GM12878 (cell line): ENCODE measurements at regions not wholly inside any gene's neighbourhood (a gene's known extent, or its start where the extent isn't known, plus 50 kb on each side); places are given as distances from the start of the nearest gene placed in this dataset.

Experiments used
- ATAC-seq: fragments of 200-7000 bp; cut with Tn5 transposase; 3 replicates; pipeline ENCODE4 v1.9.1; 2020; ENCODE audit warnings: mild to moderate bottlenecking, moderate library complexity
- BruUV-seq: library from RNA; stranded (reverse); fragments of 400-500 nt; replicated peaks from 2 replicates; lab custom pipeline; 2021; lab: Mats Ljungman, UMichigan
- CTCF ChIA-PET: fragments of 300-600 bp; sonication (Branson Sonifier 250); formaldehyde crosslinking; extraction: SDS; loops from one replicate; lab custom pipeline; 2021; ENCODE audit warnings: inconsistent platforms; lab: Yijun Ruan, JAX
- POLR2A ChIA-PET: fragments of 350-600 bp; formaldehyde crosslinking; extraction: SDS; loops from one replicate; lab custom pipeline; 2021; ENCODE audit warnings: inconsistent platforms; lab: Charles Lee
- RAD21 ChIA-PET: fragments of 300-600 bp; sonication (Branson Sonifier 250); formaldehyde crosslinking; loops from one replicate; lab custom pipeline; 2023; ENCODE audit warnings: antibody characterized with exemption; ENCODE audit not compliant: unreplicated experiment; lab: Charles Lee
- SMC1A ChIA-PET: fragments of 300-600 bp; sonication (Branson Sonifier 250); formaldehyde crosslinking; loops from one replicate; lab custom pipeline; 2023; ENCODE audit not compliant: unreplicated experiment, uncharacterized antibody; lab: Charles Lee
- DNase-seq: peaks from one replicate; pipeline ENCODE4 v3.0.0-alpha.2; 2011; ENCODE audit warnings: low read depth, low spot score
- FAIRE-seq: peaks from 3 replicates; lab custom pipeline; 2011; peaks lifted over from hg19 to GRCh38; lab: Jason Lieb, UNC
- H2AFZ ChIP-seq: 2 replicates; pipeline ENCODE4 v1.6.0; 2011; ENCODE audit warnings: low read depth, low read length, control low read depth; ENCODE audit not compliant: control insufficient read depth
- H3K27ac ChIP-seq: 2 replicates; pipeline ENCODE4 v1.5.1; 2011; ENCODE audit warnings: control low read depth; ENCODE audit not compliant: control insufficient read depth, insufficient read depth
- H3K27me3 ChIP-seq, 2 experiments: replicated peaks in 1 of 2; 2 replicates each; pipeline versions ENCODE4 v1.6.0 to v1.6.1; 2011; ENCODE audit warnings: low read length in 1 of 2; ENCODE audit not compliant: control insufficient read depth in 2 of 2, insufficient read depth in 2 of 2
- H3K36me3 ChIP-seq, 2 experiments: 2 replicates each; pipeline ENCODE4 v1.5.1; 2011; ENCODE audit warnings: low read length in 1 of 2; ENCODE audit not compliant: control insufficient read depth in 2 of 2, insufficient read depth in 2 of 2
- H3K4me1 ChIP-seq: 2 replicates; pipeline ENCODE4 v1.6.1; 2011; ENCODE audit warnings: mild to moderate bottlenecking, low read length, moderate library complexity, mixed read lengths; ENCODE audit not compliant: control insufficient read depth, insufficient read depth
- H3K4me2 ChIP-seq: 2 replicates; pipeline ENCODE4 v1.6.0; 2011; ENCODE audit warnings: control low read depth; ENCODE audit not compliant: control insufficient read depth, insufficient read depth
- H3K4me3 ChIP-seq: fragments of 200-600 bp; sonication (generic); 2 replicates; pipeline ENCODE4 v1.5.1; 2016
- H3K79me2 ChIP-seq: 2 replicates; pipeline ENCODE4 v1.6.0; 2011; ENCODE audit warnings: low read length; ENCODE audit not compliant: control insufficient read depth, insufficient read depth
- H3K9ac ChIP-seq: 2 replicates; pipeline ENCODE4 v1.8.0; 2011; ENCODE audit warnings: low read length, control low read depth, mixed read lengths; ENCODE audit not compliant: control insufficient read depth, insufficient read depth
- H3K9me3 ChIP-seq: replicated peaks from 3 replicates; pipeline ENCODE4 v1.5.1; 2011; ENCODE audit warnings: mild to moderate bottlenecking, low read length; ENCODE audit not compliant: control insufficient read depth, insufficient read depth
- H4K20me1 ChIP-seq: 2 replicates; pipeline ENCODE4 v1.6.0; 2011; ENCODE audit not compliant: control insufficient read depth, insufficient read depth
- CEBPB ChIP-seq, 2 experiments: fragments of 150-350 bp in 1 of 2; IDR thresholded peaks; 2 replicates each; pipeline ENCODE4 v1.6.1; 2012 to 2014; ENCODE audit warnings: low read depth in 2 of 2, low read length in 2 of 2, borderline replicate concordance in 1 of 2, inconsistent platforms in 1 of 2
- CHD2 ChIP-seq: IDR thresholded peaks from 2 replicates; pipeline ENCODE4 v1.6.1; 2011; ENCODE audit warnings: low read depth, low read length, improper control_type of control experiment, borderline replicate concordance
- ELK1 ChIP-seq: IDR thresholded peaks from 2 replicates; pipeline ENCODE4 v1.6.1; 2012; ENCODE audit warnings: low read depth, low read length, improper control_type of control experiment
- ESRRA ChIP-seq: IDR thresholded peaks from 2 replicates; pipeline ENCODE4 v1.6.1; 2012; ENCODE audit warnings: mild to moderate bottlenecking, low read length, improper control_type of control experiment
- IKZF2 ChIP-seq, 2 experiments: fragments of 450-650 bp; IDR thresholded peaks; 2 replicates each; pipeline ENCODE4 v1.6.1; 2017; ENCODE audit warnings: mild to moderate bottlenecking in 2 of 2, moderate library complexity in 2 of 2
- JUNB ChIP-seq: IDR thresholded peaks from 2 replicates; pipeline ENCODE4 v1.6.1; 2016; ENCODE audit warnings: antibody characterized with exemption, mild to moderate bottlenecking
- POLR2AphosphoS5 ChIP-seq: IDR thresholded peaks from 2 replicates; pipeline ENCODE4 v1.6.1; 2011; ENCODE audit warnings: mild to moderate bottlenecking, low read length, inconsistent platforms
- SREBF1 ChIP-seq: IDR thresholded peaks from 2 replicates; pipeline ENCODE4 v1.6.1; 2012; ENCODE audit warnings: mild to moderate bottlenecking, low read length
- WGBS: methylation state at CpG from one replicate; pipeline ENCODE4 v1.1.6; 2016; ENCODE audit warnings: low lambda C conversion rate; ENCODE audit not compliant: insufficient replicate concordance, insufficient coverage; ENCODE audit errors: missing lambda C conversion rate; 5-methylcytosine and 5-hydroxymethylcytosine counted together
- in situ Hi-C: fragments of 300-500 bp; cut with MboI; formaldehyde crosslinking; loops from 9 replicates; pipeline ENCODE4 v1.14.3; 2018; ENCODE audit warnings: mixed read lengths
- intact Hi-C: fragments of 100-400 bp; cut with micrococcal nuclease; formaldehyde crosslinking; loops from one replicate; pipeline ENCODE4 v1.14.2; 2022; ENCODE audit not compliant: unreplicated experiment

- TF ChIP-seq POLR2AphosphoS5 (no peak), ELK1 (no peak), CEBPB (IDR thresholded peaks at IDR 0.05; ENCODE audit: borderline replicate concordance in 1 of 2, low read depth in 2 of 2, low read length in 2 of 2) (no peak)
Observed at GRCh38 chr2:146806364-146807005, 1038.3 kb upstream of the ACVR2A start (continued).

- Histone ChIP-seq H4K20me1 (no peaks in the 10 kb centered on the region), H3K27ac (no peak overlapping the region), H3K27me3 (no peaks in the 10 kb centered on the region), H3K79me2 (no peaks in the 10 kb centered on the region), H3K4me2 (no peak overlapping the region), H3K36me3 (no peaks in the 10 kb centered on the region), H2AFZ (no peak overlapping the region), H3K9ac (no peak overlapping the region), H3K4me1 (no peaks in the 10 kb centered on the region), H3K4me3 (no peak overlapping the region), H3K9me3 (no peaks in the 10 kb centered on the region)
- ChIA-PET CTCF (no interaction called here), RAD21 (no interaction called here), POLR2A (interaction anchor here (0.6 kb wide), 1 partner anchor 50 kb away, joined by 3 read pairs; no protein-coding TSS in a partner anchor), SMC1A (interaction anchor here (0.7 to 1.7 kb wide), 3 partner anchors 19 to 70 kb away, joined by 3 to 4 read pairs (median 3); no protein-coding TSS in a partner anchor)
- ATAC-seq (no peak), FAIRE-seq (no peak), DNase-seq (no peak)
- 24% methylated on average over 4 of the region's 4 CpGs for WGBS
- BruUV-seq = no TSS peak
- in situ Hi-C loops = no loop called here
- TF ChIP-seq SREBF1 (no peak), CHD2 (no peak), JUNB (no peak), ESRRA (no peak), IKZF2 (IDR thresholded peaks at IDR 0.05) (no peak)
- intact Hi-C loops = no loop called here
Observed at GRCh38 chr2:146804288-146804687, 1040.5 kb upstream of the ACVR2A start.
